GM21526 (cell line): ENCODE measurements at regions not wholly inside any gene's neighbourhood (a gene's known extent, or its start where the extent isn't known, plus 50 kb on each side); places are given as distances from the start of the nearest gene placed in this dataset.

ENCODE experiments used
- ATAC-seq: cut with Tn5 transposase; IDR thresholded peaks from one replicate; pipeline ENCODE4 v1.9.1; 2021; ENCODE audit warnings: moderate library complexity; ENCODE audit not compliant: unreplicated experiment, low FRiP score

- no peak for ATAC-seq
These were observed 100.7 kb upstream of the CD93 start for GRCh38 chr20:23186808-23187207.

- ATAC-seq, result no peak
These were observed 94.4 kb upstream of the CD93 start for GRCh38 chr20:23180451-23180921.

GRCh38 chr20:23179766-23180403 is 93.8 kb upstream of the CD93 start:
- no peak for ATAC-seq

GRCh38 chr20:23178806-23179205 is 92.7 kb upstream of the CD93 start:
- no peak for ATAC-seq

- ATAC-seq, result no peak
These were observed 88.7 kb upstream of the CD93 start for GRCh38 chr20:23174821-23175220.

- ATAC-seq, result no peak
These were observed 81.3 kb upstream of the CD93 start for GRCh38 chr20:23167431-23167830.

GRCh38 chr20:23166563-23166962 is 80.4 kb upstream of the CD93 start:
- ATAC-seq, result no peak

- no peak for ATAC-seq
These were observed 79.8 kb upstream of the CD93 start for GRCh38 chr20:23165964-23166363.

GRCh38 chr20:23165307-23165750 is 79.2 kb upstream of the CD93 start:
- no peak for ATAC-seq

GRCh38 chr20:23164176-23164601 is 78.1 kb upstream of the CD93 start:
- no peak for ATAC-seq

GRCh38 chr20:23163562-23163961 is 77.4 kb upstream of the CD93 start:
- ATAC-seq, result no peak

- no peak for ATAC-seq
These were observed 76.8 kb upstream of the CD93 start for GRCh38 chr20:23162887-23163286.

GRCh38 chr20:23161968-23162696 is 76.0 kb upstream of the CD93 start:
- ATAC-seq, result no peak

GRCh38 chr20:23161244-23161891 is 75.2 kb upstream of the CD93 start:
- ATAC-seq, result no peak

GRCh38 chr20:23160536-23161243 is 74.6 kb upstream of the CD93 start:
- no peak for ATAC-seq

GRCh38 chr20:23159947-23160318 is 73.8 kb upstream of the CD93 start:
- ATAC-seq, result no peak

- no peak for ATAC-seq
These were observed 73.3 kb upstream of the CD93 start for GRCh38 chr20:23159256-23159946.

GRCh38 chr20:23157734-23158133 is 71.6 kb upstream of the CD93 start:
- ATAC-seq, result no peak

GRCh38 chr20:23156842-23157423 is 70.8 kb upstream of the CD93 start:
- ATAC-seq, result no peak
